Left lung (tissue), 4 donors: ENCODE measurements at regions not wholly inside any gene's neighbourhood (a gene's known extent, or its start where the extent isn't known, plus 50 kb on each side); places are given as distances from the start of the nearest gene placed in this dataset.

Experiments used
- ATAC-seq: fragments of 200-7000 bp; cut with Tn5 transposase; one replicate; pipeline ENCODE4 v1.9.1; 2020; ENCODE audit warnings: moderate library complexity
- DNase-seq, 4 donors: peaks; one replicate each; pipeline ENCODE4 v3.0.0-alpha.2; 2013 to 2020
- H3K27ac ChIP-seq, 2 donors: fragments of 200-600 bp; sonication (generic) in 1 of 2; one replicate each; pipeline versions ENCODE4 v1.5.0 to v1.8.0; 2020 to 2021
- H3K27me3 ChIP-seq, 2 donors: fragments of 200-600 bp; sonication (generic) in 1 of 2; one replicate each; pipeline versions ENCODE4 v1.5.0 to v1.8.0; 2020 to 2021
- H3K36me3 ChIP-seq, 2 donors: fragments of 200-600 bp; sonication (generic) in 1 of 2; one replicate each; pipeline versions ENCODE4 v1.5.0 to v1.8.0; 2020 to 2021
- H3K4me1 ChIP-seq, 2 donors: fragments of 200-600 bp; one replicate each; pipeline ENCODE4 v1.8.0; 2021
- H3K4me3 ChIP-seq, 2 donors: fragments of 200-600 bp; sonication (generic) in 1 of 2; one replicate each; pipeline versions ENCODE4 v1.5.0 to v1.8.0; 2020 to 2021; ENCODE audit warnings: mild to moderate bottlenecking in 1 of 2
- H3K9me3 ChIP-seq, 2 donors: fragments of 200-600 bp; sonication (generic) in 1 of 2; one replicate each; pipeline versions ENCODE4 v1.5.0 to v1.8.0; 2020 to 2021
- intact Hi-C, 2 donors: fragments of 100-400 bp; cut with DNase I; formaldehyde crosslinking; loops; one replicate each; pipeline versions ENCODE4 v1.11.2 to v1.14.2; 2022
- TF ChIP-seq, protein P1 (sequence below), 2 donors: fragments of 200-600 bp; sonication (generic) in 1 of 2; IDR thresholded peaks; one replicate each; pipeline versions ENCODE4 v1.5.0 to v1.8.0; 2021; ENCODE audit warnings: antibody characterized with exemption in 2 of 2
- donor health status: DM: no; HTN: yes; CAD: no.
- donor health status: DM: no; HTN: no; CAD: no.

GRCh38 chr5:35282810-35283209 lies 52.5 kb upstream of the PRLR start:
- DNase-seq (no peak), ATAC-seq (no peak)
- Histone ChIP-seq H3K36me3 (no peaks in the 10 kb centered on the region), H3K4me3 (no peak overlapping the region), H3K4me1 (no peaks in the 10 kb centered on the region), H3K9me3 (no peaks in the 10 kb centered on the region), H3K27me3 (no peaks in the 10 kb centered on the region), H3K27ac (no peak overlapping the region)
- TF ChIP-seq, protein P1, sequence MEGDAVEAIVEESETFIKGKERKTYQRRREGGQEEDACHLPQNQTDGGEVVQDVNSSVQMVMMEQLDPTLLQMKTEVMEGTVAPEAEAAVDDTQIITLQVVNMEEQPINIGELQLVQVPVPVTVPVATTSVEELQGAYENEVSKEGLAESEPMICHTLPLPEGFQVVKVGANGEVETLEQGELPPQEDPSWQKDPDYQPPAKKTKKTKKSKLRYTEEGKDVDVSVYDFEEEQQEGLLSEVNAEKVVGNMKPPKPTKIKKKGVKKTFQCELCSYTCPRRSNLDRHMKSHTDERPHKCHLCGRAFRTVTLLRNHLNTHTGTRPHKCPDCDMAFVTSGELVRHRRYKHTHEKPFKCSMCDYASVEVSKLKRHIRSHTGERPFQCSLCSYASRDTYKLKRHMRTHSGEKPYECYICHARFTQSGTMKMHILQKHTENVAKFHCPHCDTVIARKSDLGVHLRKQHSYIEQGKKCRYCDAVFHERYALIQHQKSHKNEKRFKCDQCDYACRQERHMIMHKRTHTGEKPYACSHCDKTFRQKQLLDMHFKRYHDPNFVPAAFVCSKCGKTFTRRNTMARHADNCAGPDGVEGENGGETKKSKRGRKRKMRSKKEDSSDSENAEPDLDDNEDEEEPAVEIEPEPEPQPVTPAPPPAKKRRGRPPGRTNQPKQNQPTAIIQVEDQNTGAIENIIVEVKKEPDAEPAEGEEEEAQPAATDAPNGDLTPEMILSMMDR (IDR thresholded peaks at IDR 0.05), result no peak
- intact Hi-C loops, result no loop called here

DNA sequence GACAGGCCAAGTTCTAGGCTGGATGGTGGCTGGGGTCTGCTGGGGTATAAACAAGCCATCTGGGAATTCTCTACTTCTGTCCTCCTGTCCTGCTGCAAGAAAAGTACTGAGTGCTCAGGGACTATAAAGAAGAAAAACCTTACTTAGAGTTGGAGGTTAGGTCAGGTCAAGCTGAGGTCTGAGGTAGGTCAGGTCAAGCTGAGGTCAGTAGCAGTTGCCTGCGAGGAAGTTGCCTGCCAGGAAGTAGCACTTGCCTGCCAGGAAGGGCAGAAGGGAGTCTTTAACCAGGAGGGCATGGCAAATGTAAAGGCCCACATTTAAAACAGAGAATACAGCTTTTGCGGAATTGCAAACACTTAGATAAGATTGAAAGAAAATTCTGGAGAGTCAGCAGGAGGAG lies 51.3 kb upstream of the PRLR start:
- no peaks in the 10 kb centered on the region for H3K4me1 ChIP-seq
- ATAC-seq (no peak), DNase-seq (no peak)
- TF ChIP-seq, protein P1 (IDR thresholded peaks at IDR 0.05), result no peak
- H3K4me3 ChIP-seq, result no peak overlapping the region
- no peaks in the 10 kb centered on the region for H3K36me3 ChIP-seq
- H3K27ac ChIP-seq, result no peak overlapping the region
- H3K9me3 ChIP-seq, result no peaks in the 10 kb centered on the region
- no peaks in the 10 kb centered on the region for H3K27me3 ChIP-seq
- intact Hi-C loops, result no loop called here
